IMR-90 (cell line): ENCODE measurements at regions not wholly inside any gene's neighbourhood (a gene's known extent, or its start where the extent isn't known, plus 50 kb on each side); places are given as distances from the start of the nearest gene placed in this dataset.

Experiments used
- ATAC-seq: fragments of 200-7000 bp; cut with Tn5 transposase; 2 replicates; pipeline ENCODE4 v1.9.1; 2020; ENCODE audit warnings: low read depth, mild to moderate bottlenecking, moderate library complexity
- BruUV-seq: library from RNA; stranded (reverse); fragments of 400-500 nt; replicated peaks from 2 replicates; lab custom pipeline; 2021; lab: Mats Ljungman, UMichigan
- CTCF ChIA-PET: fragments of 300-600 bp; formaldehyde crosslinking; extraction: SDS; loops from one replicate; lab custom pipeline; 2021; ENCODE audit warnings: antibody characterized with exemption; lab: Yijun Ruan, JAX
- POLR2A ChIA-PET: fragments of 300-600 bp; sonication (Branson Sonifier 250); formaldehyde crosslinking; loops from one replicate; lab custom pipeline; 2022; ENCODE audit warnings: antibody characterized with exemption; ENCODE audit not compliant: unreplicated experiment; lab: Charles Lee
- DNase-seq: peaks from one replicate; pipeline ENCODE4 v3.0.0; 2013
- H2AFZ ChIP-seq: replicated peaks from 2 replicates; pipeline ENCODE3; 2013; ENCODE audit warnings: low read length, mild to moderate bottlenecking; ENCODE audit not compliant: poor library complexity
- H2AK5ac ChIP-seq: 2 replicates; pipeline ENCODE4 v1.6.1; 2013; ENCODE audit warnings: low read depth, low read length, inconsistent platforms
- H2AK9ac ChIP-seq: replicated peaks from 2 replicates; pipeline ENCODE3; 2013; ENCODE audit warnings: mild to moderate bottlenecking, low read depth, low read length, moderate library complexity; ENCODE audit not compliant: poor library complexity
- H2BK120ac ChIP-seq: 2 replicates; pipeline ENCODE4 v1.6.1; 2013; ENCODE audit warnings: low read depth, low read length, inconsistent platforms
- H2BK15ac ChIP-seq: 3 replicates; pipeline ENCODE4 v1.6.1; 2013; ENCODE audit warnings: low read depth, low read length, inconsistent platforms
- H2BK20ac ChIP-seq: 2 replicates; pipeline ENCODE4 v1.6.1; 2013; ENCODE audit warnings: low read depth, mild to moderate bottlenecking, inconsistent platforms, low read length, moderate library complexity
- H2BK5ac ChIP-seq: 2 replicates; pipeline ENCODE4 v1.6.1; 2013; ENCODE audit warnings: mild to moderate bottlenecking, low read depth, low read length, inconsistent platforms; ENCODE audit not compliant: poor library complexity, severe bottlenecking
- H3K14ac ChIP-seq: replicated peaks from 2 replicates; pipeline ENCODE4 v1.6.1; 2013; ENCODE audit warnings: low read depth, low read length, inconsistent platforms
- H3K18ac ChIP-seq: 2 replicates; pipeline ENCODE4 v1.6.1; 2013; ENCODE audit warnings: low read depth, low read length, control low read depth
- H3K23ac ChIP-seq: 2 replicates; pipeline ENCODE4 v1.6.1; 2013; ENCODE audit warnings: low read depth, low read length, inconsistent platforms
- H3K27ac ChIP-seq: 2 replicates; pipeline ENCODE4 v1.5.1; 2013; ENCODE audit warnings: mild to moderate bottlenecking, control low read depth, low read length; ENCODE audit not compliant: insufficient read depth
- H3K27me3 ChIP-seq: 2 replicates; pipeline ENCODE4 v1.6.1; 2013; ENCODE audit warnings: low read length; ENCODE audit not compliant: control insufficient read depth, insufficient read depth
- H3K36me3 ChIP-seq: 2 replicates; pipeline ENCODE4 v1.6.1; 2013; ENCODE audit warnings: low read length, mixed read lengths; ENCODE audit not compliant: control insufficient read depth, insufficient read depth
- H3K4ac ChIP-seq: 2 replicates; pipeline ENCODE4 v1.6.1; 2013; ENCODE audit warnings: low read depth, low read length, inconsistent platforms
- H3K4me1 ChIP-seq: 2 replicates; pipeline ENCODE4 v1.6.1; 2013; ENCODE audit warnings: low read length, mixed read lengths; ENCODE audit not compliant: control insufficient read depth, insufficient read depth
- H3K4me2 ChIP-seq: 2 replicates; pipeline ENCODE4 v1.6.1; 2013; ENCODE audit warnings: low read depth, mild to moderate bottlenecking, control low read depth, low read length, moderate library complexity
- H3K4me3 ChIP-seq: 2 replicates; pipeline ENCODE4 v1.5.1; 2013; ENCODE audit warnings: low read depth, mild to moderate bottlenecking, control low read depth, low read length, moderate library complexity; ENCODE audit not compliant: insufficient read depth
- H3K56ac ChIP-seq: 2 replicates; pipeline ENCODE4 v1.6.1; 2013; ENCODE audit warnings: low read length, inconsistent platforms; ENCODE audit not compliant: insufficient read depth; ENCODE audit errors: extremely low read depth
- H3K79me1 ChIP-seq, 2 experiments: 2 replicates each; pipeline ENCODE4 v1.6.1; 2013; ENCODE audit warnings: low read length in 2 of 2, inconsistent platforms in 1 of 2, low read depth in 1 of 2
- H3K9ac ChIP-seq: 2 replicates; pipeline ENCODE4 v1.6.1; 2013; ENCODE audit warnings: low read depth, low read length, control low read depth
- H3K9me1 ChIP-seq: 2 replicates; pipeline ENCODE4 v1.6.1; 2013; ENCODE audit warnings: low read length, inconsistent platforms; ENCODE audit not compliant: insufficient read depth
- H3K9me3 ChIP-seq: 2 replicates; pipeline ENCODE4 v1.6.1; 2013; ENCODE audit warnings: low read length; ENCODE audit not compliant: control insufficient read depth, insufficient read depth
- H4K20me1 ChIP-seq: 2 replicates; pipeline ENCODE4 v1.6.1; 2013; ENCODE audit warnings: low read length, inconsistent platforms; ENCODE audit not compliant: insufficient read depth
- H4K5ac ChIP-seq: 2 replicates; pipeline ENCODE4 v1.6.1; 2013; ENCODE audit warnings: mild to moderate bottlenecking, low read depth, low read length, control low read depth
- H4K8ac ChIP-seq, 2 experiments: 2 replicates each; pipeline ENCODE4 v1.6.1; 2013; ENCODE audit warnings: low read depth in 2 of 2, low read length in 2 of 2, control low read depth in 1 of 2, inconsistent platforms in 1 of 2
- H4K91ac ChIP-seq: 2 replicates; pipeline ENCODE4 v1.6.1; 2013; ENCODE audit warnings: low read depth, low read length, inconsistent platforms; ENCODE audit not compliant: insufficient read depth
- BHLHE40 ChIP-seq: fragments of 150-350 bp; IDR thresholded peaks from 2 replicates; pipeline ENCODE4 v1.6.1; 2016; ENCODE audit warnings: mild to moderate bottlenecking, low read depth, low read length
- CEBPB ChIP-seq: IDR thresholded peaks from 2 replicates; pipeline ENCODE4 v1.6.1; 2012; ENCODE audit warnings: low read depth, low read length, improper control_type of control experiment
- CHD1 ChIP-seq: IDR thresholded peaks from 2 replicates; pipeline ENCODE4 v1.6.1; 2012; ENCODE audit warnings: low read depth, low read length, improper control_type of control experiment
- FOS ChIP-seq: fragments of 150-350 bp; IDR thresholded peaks from 2 replicates; pipeline ENCODE4 v1.6.1; 2016; ENCODE audit warnings: low read depth, low read length
- MAFK ChIP-seq: IDR thresholded peaks from 2 replicates; pipeline ENCODE4 v1.6.1; 2012; ENCODE audit warnings: low read depth, low read length, improper control_type of control experiment
- MAZ ChIP-seq: IDR thresholded peaks from 2 replicates; pipeline ENCODE4 v1.6.1; 2012; ENCODE audit warnings: low read depth, mild to moderate bottlenecking, low read length, improper control_type of control experiment, moderate library complexity, borderline replicate concordance
- MXI1 ChIP-seq: IDR thresholded peaks from 2 replicates; pipeline ENCODE4 v1.6.1; 2012; ENCODE audit warnings: low read depth, mild to moderate bottlenecking, low read length, moderate library complexity, borderline replicate concordance
- NFE2L2 ChIP-seq: fragments of 150-350 bp; IDR thresholded peaks from 2 replicates; pipeline ENCODE4 v1.6.1; 2016; ENCODE audit warnings: low read depth, mild to moderate bottlenecking, low read length
- POLR2A ChIP-seq: IDR thresholded peaks from 2 replicates; pipeline ENCODE4 v1.6.1; 2012; ENCODE audit warnings: mild to moderate bottlenecking, low read depth, low read length
- RAD21 ChIP-seq: IDR thresholded peaks from 2 replicates; pipeline ENCODE4 v1.6.1; 2012; ENCODE audit warnings: low read length, improper control_type of control experiment
- RCOR1 ChIP-seq: IDR thresholded peaks from 2 replicates; pipeline ENCODE4 v1.6.1; 2012; ENCODE audit warnings: mild to moderate bottlenecking, low read length, improper control_type of control experiment; ENCODE audit not compliant: insufficient replicate concordance
- RFX5 ChIP-seq: IDR thresholded peaks from 2 replicates; pipeline ENCODE4 v1.8.0; 2012; ENCODE audit warnings: low read depth, mild to moderate bottlenecking, low read length, moderate library complexity
- SMC3 ChIP-seq: fragments of 150-350 bp; IDR thresholded peaks from 2 replicates; pipeline ENCODE4 v1.6.1; 2016; ENCODE audit warnings: low read depth, mild to moderate bottlenecking, antibody characterized with exemption, low read length, moderate library complexity
- whole genome bisulfite sequencing, 2 experiments: methylation state at CpG; one replicate each; pipeline versions ENCODE4 v1.1.5 to v1.1.7; 2013; ENCODE audit warnings: missing lambda C conversion rate in 2 of 2; ENCODE audit not compliant: insufficient read length in 1 of 2; ENCODE audit errors: extremely low coverage in 2 of 2; 5-methylcytosine and 5-hydroxymethylcytosine counted together
- dilution Hi-C: fragments of 300-500 bp; cut with HindIII; formaldehyde crosslinking; loops from one replicate; pipeline ENCODE4 v1.14.3; 2018; ENCODE audit warnings: low sequenced_read_pairs; ENCODE audit not compliant: unreplicated experiment
- in situ Hi-C: fragments of 300-500 bp; cut with MboI; formaldehyde crosslinking; loops from 3 replicates; pipeline ENCODE4 v1.14.3; 2019; ENCODE audit warnings: low sequenced_read_pairs, inconsistent platforms, mixed read lengths
- intact Hi-C: fragments of 100-400 bp; cut with micrococcal nuclease; formaldehyde crosslinking; loops from 2 replicates; pipeline ENCODE4 v1.10.0; 2022
- TF ChIP-seq, protein P1 (sequence below): conservative IDR thresholded peaks from 2 replicates; pipeline ENCODE4 v1.5.1; 2012; ENCODE audit warnings: mild to moderate bottlenecking, low read depth, low read length, improper control_type of control experiment
- TF ChIP-seq, protein P2 (sequence below): fragments of 150-350 bp; IDR thresholded peaks from 2 replicates; pipeline ENCODE4 v1.6.1; 2017; ENCODE audit warnings: mild to moderate bottlenecking, antibody characterized with exemption, low read length, low read depth
- TF ChIP-seq, protein P3 (sequence below): fragments of 150-350 bp; IDR thresholded peaks from 2 replicates; pipeline ENCODE4 v1.6.1; 2016; ENCODE audit warnings: low read depth, mild to moderate bottlenecking, low read length, moderate library complexity, borderline replicate concordance

DNA sequence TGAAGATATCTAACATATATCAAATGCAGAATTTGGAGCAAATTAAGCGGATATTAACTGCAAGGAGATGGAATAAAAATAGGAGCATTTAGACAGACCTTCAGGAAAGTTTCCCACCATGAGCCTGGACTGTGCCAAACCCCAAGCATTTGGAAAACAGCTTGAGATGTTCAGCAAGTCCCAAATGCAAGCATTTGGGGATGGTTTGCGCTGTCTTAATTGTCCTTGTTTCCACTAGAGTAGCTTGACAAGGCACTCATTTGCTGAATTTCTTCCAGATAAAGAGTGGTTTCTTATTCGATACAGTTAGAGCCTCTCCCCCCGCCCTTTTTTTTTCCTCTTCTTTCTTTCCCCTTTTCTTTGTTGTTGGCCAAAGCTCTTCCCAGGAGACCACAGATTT, 77.1 kb upstream of the CDC42EP3 start:
- no peak overlapping the region for H2AK5ac ChIP-seq
- H3K36me3 ChIP-seq, result no peaks in the 10 kb centered on the region
- H4K8ac ChIP-seq, result no peak overlapping the region
- no peak overlapping the region for H2AK9ac ChIP-seq
- H3K9ac ChIP-seq, result no peak overlapping the region
- H4K20me1 ChIP-seq, result no peaks in the 10 kb centered on the region
- ATAC-seq (no peak), DNase-seq (no peak)
- H3K4me2 ChIP-seq, result no peak overlapping the region
- no peak overlapping the region for H3K18ac ChIP-seq
- H2AFZ ChIP-seq, result no peak overlapping the region
- no peak overlapping the region for H3K27ac ChIP-seq
- intact Hi-C loops, result no loop called here
- no peak overlapping the region for H3K4me3 ChIP-seq
- H4K91ac ChIP-seq, result no peak overlapping the region
- TF ChIP-seq POLR2A (no peak), BHLHE40 (no peak), NFE2L2 (no peak), CEBPB (no peak), MXI1 (no peak), RAD21 (no peak), MAZ (no peak), MAFK (no peak), CHD1 (no peak), FOS (no peak), SMC3 (no peak), RCOR1 (no peak), RFX5 (no peak)
- TF ChIP-seq, protein P1, sequence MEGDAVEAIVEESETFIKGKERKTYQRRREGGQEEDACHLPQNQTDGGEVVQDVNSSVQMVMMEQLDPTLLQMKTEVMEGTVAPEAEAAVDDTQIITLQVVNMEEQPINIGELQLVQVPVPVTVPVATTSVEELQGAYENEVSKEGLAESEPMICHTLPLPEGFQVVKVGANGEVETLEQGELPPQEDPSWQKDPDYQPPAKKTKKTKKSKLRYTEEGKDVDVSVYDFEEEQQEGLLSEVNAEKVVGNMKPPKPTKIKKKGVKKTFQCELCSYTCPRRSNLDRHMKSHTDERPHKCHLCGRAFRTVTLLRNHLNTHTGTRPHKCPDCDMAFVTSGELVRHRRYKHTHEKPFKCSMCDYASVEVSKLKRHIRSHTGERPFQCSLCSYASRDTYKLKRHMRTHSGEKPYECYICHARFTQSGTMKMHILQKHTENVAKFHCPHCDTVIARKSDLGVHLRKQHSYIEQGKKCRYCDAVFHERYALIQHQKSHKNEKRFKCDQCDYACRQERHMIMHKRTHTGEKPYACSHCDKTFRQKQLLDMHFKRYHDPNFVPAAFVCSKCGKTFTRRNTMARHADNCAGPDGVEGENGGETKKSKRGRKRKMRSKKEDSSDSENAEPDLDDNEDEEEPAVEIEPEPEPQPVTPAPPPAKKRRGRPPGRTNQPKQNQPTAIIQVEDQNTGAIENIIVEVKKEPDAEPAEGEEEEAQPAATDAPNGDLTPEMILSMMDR, result no peak
- TF ChIP-seq, protein P2, sequence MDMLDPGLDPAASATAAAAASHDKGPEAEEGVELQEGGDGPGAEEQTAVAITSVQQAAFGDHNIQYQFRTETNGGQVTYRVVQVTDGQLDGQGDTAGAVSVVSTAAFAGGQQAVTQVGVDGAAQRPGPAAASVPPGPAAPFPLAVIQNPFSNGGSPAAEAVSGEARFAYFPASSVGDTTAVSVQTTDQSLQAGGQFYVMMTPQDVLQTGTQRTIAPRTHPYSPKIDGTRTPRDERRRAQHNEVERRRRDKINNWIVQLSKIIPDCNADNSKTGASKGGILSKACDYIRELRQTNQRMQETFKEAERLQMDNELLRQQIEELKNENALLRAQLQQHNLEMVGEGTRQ, result no peak
- TF ChIP-seq, protein P3, sequence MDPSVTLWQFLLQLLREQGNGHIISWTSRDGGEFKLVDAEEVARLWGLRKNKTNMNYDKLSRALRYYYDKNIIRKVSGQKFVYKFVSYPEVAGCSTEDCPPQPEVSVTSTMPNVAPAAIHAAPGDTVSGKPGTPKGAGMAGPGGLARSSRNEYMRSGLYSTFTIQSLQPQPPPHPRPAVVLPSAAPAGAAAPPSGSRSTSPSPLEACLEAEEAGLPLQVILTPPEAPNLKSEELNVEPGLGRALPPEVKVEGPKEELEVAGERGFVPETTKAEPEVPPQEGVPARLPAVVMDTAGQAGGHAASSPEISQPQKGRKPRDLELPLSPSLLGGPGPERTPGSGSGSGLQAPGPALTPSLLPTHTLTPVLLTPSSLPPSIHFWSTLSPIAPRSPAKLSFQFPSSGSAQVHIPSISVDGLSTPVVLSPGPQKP, result no peak
- no peaks in the 10 kb centered on the region for H3K27me3 ChIP-seq
- ChIA-PET POLR2A (no interaction called here), CTCF (no interaction called here)
- no peaks in the 10 kb centered on the region for H3K9me3 ChIP-seq
- H3K79me1 ChIP-seq, result no peaks in the 10 kb centered on the region
- 100% methylated on average over 1 of the region's 4 CpGs; no CpG with 5 or more reads in 1 of the 2 experiments for WGBS, 2 experiments
- H2BK15ac ChIP-seq, result no peak overlapping the region
- in situ Hi-C loops, result no loop called here
- H2BK5ac ChIP-seq, result no peak overlapping the region
- no peak overlapping the region for H2BK120ac ChIP-seq
- H3K14ac ChIP-seq, result no peak overlapping the region
- H3K4ac ChIP-seq, result no peak overlapping the region
- no peak overlapping the region for H4K5ac ChIP-seq
- no peak overlapping the region for H2BK20ac ChIP-seq
- H3K9me1 ChIP-seq, result no peaks in the 10 kb centered on the region
- H3K23ac ChIP-seq, result no peak overlapping the region
- dilution Hi-C loops, result no loop called here
- H3K4me1 ChIP-seq, result no peaks in the 10 kb centered on the region
- no TSS peak for BruUV-seq
- H3K56ac ChIP-seq, result no peak overlapping the region
